GM19239 (cell line): ENCODE measurements at regions not wholly inside any gene's neighbourhood (a gene's known extent, or its start where the extent isn't known, plus 50 kb on each side); places are given as distances from the start of the nearest gene placed in this dataset.

Experiments used
- DNase-seq: peaks from one replicate; pipeline ENCODE4 v3.0.0; 2011; ENCODE audit warnings: low spot score; ENCODE audit not compliant: insufficient read length
- FAIRE-seq: peaks from 2 replicates; lab custom pipeline; 2011; peaks lifted over from hg19 to GRCh38; lab: Jason Lieb, UNC

DNA sequence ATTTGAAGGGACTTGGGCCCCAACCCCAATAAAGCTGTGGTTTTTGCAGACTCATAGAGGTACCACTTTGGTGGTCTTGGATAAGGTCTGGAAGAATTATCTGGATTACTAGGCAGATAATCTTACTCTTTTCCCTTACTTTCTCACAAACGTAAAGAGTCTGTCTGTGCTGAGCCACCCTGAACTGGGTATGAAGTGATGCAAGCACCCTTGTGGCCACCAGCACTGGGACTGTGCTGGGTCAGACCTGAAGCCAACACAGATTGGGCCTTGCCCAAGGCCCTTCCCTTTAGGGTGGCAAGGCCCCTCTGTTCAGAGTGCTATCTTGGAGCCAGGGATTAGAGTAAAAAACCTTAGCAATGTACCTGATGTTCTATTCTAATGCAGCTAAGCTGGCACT, 827.0 kb upstream of the RAB6C start:
- DNase-seq (no peak), FAIRE-seq (no peak)

DNA sequence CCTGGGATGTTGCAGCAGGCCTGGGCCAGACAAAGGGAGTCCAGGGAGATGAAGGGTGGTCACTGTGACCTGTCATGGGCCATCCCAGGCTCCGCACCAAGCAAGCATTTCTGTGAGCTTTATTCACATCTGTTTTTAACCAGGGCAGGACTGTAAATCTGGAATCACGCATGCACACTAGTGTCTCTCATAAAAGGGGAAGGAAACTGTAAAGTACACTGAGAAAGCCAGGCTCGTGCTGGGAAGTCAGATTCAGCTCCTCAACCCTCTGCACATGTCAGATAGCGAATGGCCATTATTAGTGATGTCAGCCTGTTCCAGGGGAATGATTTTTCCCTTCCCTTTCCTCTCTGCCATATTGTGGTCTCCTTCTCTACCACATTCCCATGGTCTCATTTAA, 818.6 kb upstream of the RAB6C start:
- no peak for FAIRE-seq

DNA sequence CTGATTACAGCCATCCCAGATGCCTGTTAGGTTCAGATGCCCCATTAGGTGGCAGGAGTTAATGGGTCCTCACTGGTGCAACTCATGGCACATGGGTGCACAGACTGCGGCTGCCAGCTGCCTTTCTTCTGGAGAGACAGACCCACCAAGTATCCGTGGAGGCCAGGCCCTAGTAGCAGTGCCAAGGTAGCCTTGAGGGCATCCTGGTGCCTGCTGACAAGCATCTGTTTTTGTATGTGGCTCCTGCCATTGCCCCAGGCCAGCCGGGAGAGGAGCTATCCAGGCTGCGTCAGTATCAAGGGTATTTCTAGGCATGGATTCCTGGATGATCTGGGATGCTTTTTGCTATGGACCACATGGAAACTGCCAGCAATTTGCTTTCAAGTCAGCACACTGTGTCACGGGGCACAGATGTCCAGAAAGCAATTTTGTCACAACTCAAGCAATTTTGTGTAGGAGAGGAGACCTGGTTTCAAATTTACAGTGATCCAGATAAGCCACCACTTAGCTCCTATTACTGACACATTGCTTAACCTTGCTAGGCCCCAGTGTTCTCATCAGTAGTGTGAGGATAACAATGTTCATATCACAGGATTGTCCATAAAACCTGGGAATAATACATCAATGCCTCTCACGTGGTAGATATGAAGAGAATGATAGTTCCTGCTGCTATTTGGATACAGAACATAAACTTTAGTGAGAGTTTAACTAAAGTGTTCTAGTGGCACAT, 815.1 kb upstream of the RAB6C start:
- FAIRE-seq (no peak), DNase-seq (no peak)

More for the DNA sequence above, 818.6 kb upstream of the RAB6C start:
- no peak for DNase-seq

DNA sequence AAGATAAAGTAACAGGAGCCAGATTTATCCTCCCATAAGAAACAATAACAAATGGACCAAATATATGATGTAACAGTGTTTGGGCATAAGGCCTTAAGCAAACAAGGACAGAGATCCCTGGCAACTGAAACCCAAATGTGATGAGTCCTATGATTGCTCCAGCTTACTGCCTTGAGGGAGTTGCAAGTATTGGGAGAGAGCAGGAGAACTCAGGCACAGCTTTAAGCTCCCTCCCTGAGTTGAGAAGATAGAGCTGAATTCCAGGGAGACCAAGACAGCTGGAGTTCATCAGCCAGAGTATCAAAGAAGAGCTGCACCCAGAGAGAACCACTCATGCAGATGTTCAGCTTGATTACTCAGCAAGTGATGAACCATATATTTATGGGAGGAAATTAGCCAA, 814.5 kb upstream of the RAB6C start:
- FAIRE-seq (no peak), DNase-seq (no peak)

DNA sequence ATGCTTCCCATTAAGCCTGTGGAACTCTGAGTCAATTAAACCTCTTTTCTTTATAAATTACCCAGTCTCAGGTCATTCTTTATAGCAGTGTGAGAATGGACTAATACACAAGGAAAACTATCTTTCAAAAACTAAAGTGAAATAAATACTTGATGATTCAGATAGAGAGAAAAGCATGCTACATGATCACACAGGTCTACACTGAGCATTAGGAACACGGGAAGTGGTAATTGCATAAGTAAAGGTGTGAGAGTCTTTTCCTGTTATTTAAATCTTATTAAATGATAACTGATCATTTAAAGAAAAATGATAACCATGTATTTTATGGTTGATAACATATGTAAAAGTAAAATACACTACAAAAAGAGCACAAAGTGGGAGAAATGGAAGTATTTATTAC, 812.0 kb upstream of the RAB6C start:
- FAIRE-seq (no peak), DNase-seq (no peak)

GRCh38 chr2:129170570-129170969, 808.9 kb upstream of the RAB6C start:
- DNase-seq (no peak), FAIRE-seq (no peak)

DNA sequence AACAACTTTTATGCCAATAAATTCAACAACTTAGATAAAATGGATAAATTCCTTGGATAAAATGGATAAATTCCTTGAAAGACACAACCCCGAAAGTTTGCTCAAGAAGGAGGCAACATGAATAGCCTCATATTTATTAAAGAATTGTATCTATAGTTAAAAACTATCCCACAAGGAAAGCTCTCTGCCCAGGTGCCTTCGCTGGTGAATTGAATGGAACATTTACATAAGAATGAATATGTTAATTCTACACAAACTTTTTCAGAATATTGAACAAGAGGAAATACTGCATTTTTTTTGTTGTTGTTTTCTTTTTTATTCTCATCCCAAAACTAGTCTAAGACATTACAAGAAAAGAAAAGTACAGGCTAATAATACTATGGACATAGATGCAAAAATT, 805.3 kb upstream of the RAB6C start:
- FAIRE-seq (no peak), DNase-seq (no peak)

DNA sequence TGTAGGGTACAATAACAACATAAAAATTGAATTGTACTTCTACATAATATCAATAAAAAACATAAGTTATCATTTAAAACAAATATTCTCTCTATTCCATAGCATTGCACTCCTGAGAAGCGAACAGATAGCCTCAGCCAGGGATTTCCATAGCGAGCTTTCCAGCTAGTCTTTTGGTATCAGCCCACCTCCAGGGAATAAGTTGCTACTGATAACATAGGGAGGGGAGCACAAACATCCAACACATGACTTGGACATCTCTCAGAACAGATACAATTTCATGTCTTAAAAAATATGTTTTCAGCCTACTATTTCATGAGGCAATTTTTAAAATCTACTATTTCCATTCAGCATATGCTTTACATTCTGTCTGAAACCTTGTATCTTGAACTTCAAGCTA, 804.4 kb upstream of the RAB6C start:
- FAIRE-seq (no peak), DNase-seq (no peak)

DNA sequence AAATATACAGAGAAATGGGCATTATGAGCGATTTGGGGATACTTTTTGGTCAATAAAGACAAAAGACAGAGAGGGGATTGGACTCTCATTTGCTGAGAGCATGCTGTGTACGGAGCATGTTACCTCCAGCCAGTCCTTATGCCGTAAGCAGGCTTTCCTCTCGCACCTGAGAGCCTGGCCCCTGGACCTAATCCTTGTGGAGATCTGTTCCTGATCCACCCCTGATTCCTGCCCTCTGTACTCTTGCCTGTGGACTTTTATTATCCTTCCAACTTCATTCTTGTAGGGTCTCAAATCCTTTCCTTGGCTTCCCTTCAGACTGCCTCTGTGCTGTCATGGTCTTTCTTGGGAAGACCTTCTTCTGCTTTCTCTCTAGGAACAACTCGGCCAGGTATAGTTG, 803.1 kb upstream of the RAB6C start:
- DNase-seq (no peak), FAIRE-seq (no peak)

- DNase-seq (no peak), FAIRE-seq (no peak)
Observed at GRCh38 chr2:129178356-129178755, 801.1 kb upstream of the RAB6C start.

- DNase-seq = no peak
Observed at GRCh38 chr2:129179199-129179598, 800.3 kb upstream of the RAB6C start.

DNA sequence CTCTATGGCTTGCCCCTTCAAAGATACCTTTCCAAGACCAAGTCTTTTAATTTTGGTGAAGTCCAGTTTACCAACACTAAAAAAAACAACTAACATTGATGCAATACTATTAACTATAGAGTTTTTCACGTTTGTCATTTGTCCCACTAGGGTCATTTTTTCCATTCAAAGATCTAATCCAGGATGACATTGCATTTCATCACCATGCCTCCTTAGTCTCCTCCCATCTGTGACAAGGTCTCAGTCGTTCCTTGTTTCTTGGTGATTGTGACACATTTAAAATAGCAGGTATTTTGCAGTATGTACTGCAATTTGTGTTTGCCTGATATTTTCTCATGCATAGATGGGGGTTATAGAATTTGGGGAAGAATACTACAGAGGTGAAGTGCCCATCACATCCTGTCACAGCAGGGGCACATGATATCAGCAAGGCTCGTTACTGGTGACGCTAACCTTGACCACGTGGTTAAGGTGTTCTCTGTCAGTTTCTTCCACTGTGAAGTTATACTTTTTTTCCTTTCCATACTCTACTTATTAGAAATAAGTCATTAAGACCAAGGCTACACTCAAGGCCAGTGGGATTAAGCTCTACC, 799.2 kb upstream of the RAB6C start:
- no peak for FAIRE-seq
- DNase-seq = no peak

More at GRCh38 chr2:129179199-129179598, 800.3 kb upstream of the RAB6C start:
- FAIRE-seq = no peak

DNA sequence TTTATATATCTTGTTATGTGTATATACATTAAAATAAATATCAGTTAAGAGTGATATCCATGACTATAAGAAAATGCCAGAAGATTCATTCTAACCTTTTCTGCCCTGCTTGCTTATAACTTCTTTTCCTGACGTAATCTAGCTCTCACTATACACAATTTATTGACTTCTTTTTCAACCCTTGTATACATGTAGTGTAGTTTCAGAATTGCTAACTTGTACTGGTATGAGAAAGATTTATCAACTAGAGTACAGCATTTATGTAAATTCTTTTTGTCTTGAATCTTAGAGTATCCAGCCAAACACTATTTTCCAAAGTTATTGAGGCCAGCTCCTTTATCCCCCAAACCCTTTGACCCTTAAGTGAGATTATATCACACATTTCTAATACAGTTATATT, 798.0 kb upstream of the RAB6C start:
- DNase-seq (no peak), FAIRE-seq (no peak)

GRCh38 chr2:129181963-129182362, 797.5 kb upstream of the RAB6C start:
- FAIRE-seq = no peak
- no peak for DNase-seq

- FAIRE-seq = no peak
Observed at GRCh38 chr2:129187343-129187742, 792.1 kb upstream of the RAB6C start.

DNA sequence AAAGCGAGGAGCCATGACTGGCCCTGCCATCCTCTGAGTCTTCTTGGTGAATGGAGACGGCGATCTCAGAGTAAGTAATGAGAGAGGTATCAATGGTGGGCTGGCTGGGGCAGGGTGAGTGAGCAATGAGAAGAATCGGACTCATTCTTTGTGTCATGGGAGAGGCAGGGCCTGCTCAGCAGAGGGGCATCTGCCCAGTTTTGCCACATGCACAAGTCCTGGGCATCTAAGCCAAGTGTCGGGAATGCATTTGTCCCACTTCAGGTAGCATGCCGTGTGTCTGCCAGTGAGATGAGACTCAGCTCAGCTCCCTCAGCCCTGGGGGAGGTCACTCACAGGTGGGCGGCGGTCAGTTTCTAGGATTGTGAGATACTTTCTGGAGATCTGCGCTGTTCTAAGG, 791.0 kb upstream of the RAB6C start:
- DNase-seq (no peak), FAIRE-seq (no peak)

More at GRCh38 chr2:129187343-129187742, 792.1 kb upstream of the RAB6C start:
- DNase-seq = no peak

DNA sequence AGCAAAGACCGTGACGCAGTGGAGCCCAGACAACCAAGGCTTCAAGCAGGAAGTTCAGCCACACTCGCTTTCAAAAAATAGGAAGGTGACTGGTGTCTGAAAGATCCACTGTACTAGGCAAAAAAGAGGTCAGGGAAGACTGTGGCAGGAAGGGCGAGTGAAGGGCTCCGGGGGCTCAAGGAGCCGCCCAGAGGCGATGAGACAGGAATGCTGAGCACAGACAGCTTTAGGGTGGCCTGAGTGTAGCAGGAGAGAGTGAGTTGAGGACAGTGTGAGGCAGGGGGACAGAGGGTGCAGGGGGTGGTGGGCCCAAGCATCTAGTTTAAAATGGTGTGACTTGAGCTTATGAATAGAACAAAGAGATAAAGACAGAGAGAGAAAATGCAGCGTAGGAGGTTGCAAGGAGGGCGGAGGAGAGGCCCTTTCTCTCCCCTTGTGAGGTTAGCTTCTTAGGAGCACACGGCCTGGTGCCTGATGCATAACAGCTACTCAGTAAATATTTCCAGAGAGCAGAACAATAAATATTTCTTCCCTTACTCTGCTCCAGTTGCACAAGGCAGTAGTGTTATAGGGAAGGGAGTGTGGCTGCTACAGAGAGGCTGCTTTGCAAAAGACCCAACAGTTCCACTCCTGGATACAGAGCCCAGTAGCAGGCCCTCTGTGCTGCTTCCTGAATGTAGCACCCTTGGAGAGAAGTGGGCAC, 789.7 kb upstream of the RAB6C start:
- no peak for FAIRE-seq

DNA sequence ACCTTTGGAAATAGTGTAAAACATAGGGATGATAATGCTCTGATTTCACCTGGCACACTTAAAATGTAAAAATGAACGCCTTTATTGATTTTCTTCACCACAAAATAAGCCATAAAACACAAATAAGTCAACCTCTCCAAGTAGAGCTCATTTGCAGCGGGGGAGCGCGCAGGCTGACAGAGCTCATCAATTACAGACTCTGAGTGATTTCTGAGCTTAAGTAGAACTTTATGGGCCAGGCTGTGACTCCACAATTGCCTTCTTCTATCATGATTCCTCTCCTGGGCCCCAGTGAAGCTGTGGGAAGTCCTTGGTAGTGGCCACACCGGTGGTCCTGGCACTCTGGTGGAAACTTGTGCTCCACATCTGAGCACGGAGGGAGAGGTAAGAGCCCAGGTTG, 789.0 kb upstream of the RAB6C start:
- FAIRE-seq = no peak
- DNase-seq = no peak

More for the DNA sequence above, 789.7 kb upstream of the RAB6C start:
- DNase-seq = no peak

DNA sequence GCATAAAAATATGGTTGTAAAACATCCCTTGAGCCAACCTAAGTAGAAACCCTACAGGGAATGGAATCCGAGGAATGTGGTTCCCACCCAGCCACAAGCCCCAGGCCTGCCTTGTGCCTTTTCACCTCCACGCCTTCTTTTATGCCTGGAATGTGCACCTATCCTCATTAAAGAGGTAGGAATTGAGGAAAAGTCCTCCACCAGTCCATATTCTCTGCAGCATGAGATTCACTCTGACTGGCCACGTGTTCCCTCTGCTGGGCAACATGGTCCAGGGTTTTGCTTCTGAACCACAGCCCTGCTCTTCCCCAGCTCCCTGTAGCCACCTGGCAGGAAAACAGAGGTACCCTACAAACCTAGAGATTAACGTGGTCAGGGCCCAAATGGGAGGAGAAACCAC, 787.9 kb upstream of the RAB6C start:
- no peak for DNase-seq
- no peak for FAIRE-seq

DNA sequence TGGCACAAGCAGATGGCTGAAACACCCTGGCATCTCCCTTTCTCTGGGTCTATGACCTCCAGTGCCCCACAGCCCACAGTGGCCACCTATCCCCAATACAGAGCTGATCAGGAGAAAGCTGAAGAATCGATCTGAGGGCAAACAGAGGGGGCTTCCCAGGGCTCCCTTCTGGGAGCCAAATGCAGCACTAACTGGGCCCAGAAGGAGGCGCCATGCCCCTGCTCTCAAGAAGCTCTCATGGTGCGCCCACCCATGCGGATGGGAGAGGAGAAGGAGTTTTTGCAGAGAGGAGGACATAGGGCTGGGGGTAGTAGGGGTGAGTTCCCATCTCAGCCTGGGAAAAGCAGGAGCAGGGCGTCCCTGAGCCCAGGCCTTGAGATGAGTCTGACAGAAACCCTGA, 787.3 kb upstream of the RAB6C start:
- DNase-seq = no peak
- FAIRE-seq = no peak

DNA sequence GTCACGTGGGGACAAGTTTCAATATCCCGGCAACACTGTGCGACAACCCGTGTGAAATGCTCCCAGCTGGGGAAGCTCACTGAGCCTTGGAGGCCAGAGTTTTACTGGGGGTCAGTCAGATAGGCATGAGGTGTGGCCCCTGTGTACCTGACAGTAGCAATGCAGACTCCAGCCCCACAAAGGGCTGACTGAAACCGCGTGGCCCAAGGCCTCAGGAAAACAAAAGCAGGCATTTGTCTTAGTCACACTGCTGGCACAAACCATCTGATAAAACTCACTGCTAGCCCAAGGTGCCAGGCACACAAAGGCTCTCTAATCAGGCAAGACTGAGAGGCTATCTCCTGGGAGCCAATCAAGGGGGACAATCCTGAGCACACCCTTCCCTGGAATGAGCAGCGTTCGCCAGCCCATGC, 786.6 kb upstream of the RAB6C start:
- DNase-seq = no peak
- no peak for FAIRE-seq
